ENCODE measurements at regions not wholly inside any gene's neighbourhood (a gene's known extent, or its start where the extent isn't known, plus 50 kb on each side); places are given as distances from the start of the nearest gene placed in this dataset.

- H3K4me1 Mint-ChIP-seq, result no peaks in the 10 kb centered on the region
- H3K27ac Mint-ChIP-seq, result no peak overlapping the region
- H3K4me3 Mint-ChIP-seq, result no peak overlapping the region
- peaks cover 0 to 2% (median 0%) of the 10 kb centered on the region in 3 donors for H3K27me3 Mint-ChIP-seq (ENCODE audit: low read depth in 3 of 3)
- no peaks in the 10 kb centered on the region for H3K36me3 Mint-ChIP-seq
- DNase-seq, result no peak
- peaks cover 0 to 10% (median 0%) of the 10 kb centered on the region in 6 donors for H3K9me3 Mint-ChIP-seq
Observed at GRCh38 chr2:162888652-162889051, 50.1 kb upstream of the KCNH7 start.
